ENCODE measurements at regions not wholly inside any gene's neighbourhood (a gene's known extent, or its start where the extent isn't known, plus 50 kb on each side); places are given as distances from the start of the nearest gene placed in this dataset.
"Not testable (repeated sequence)": the region's sequence is repeated elsewhere in the genome, so short reads cannot be mapped to it uniquely, and the experiment has no call there.

GRCh38 chr4:114444211-114444610, 154.4 kb upstream of the UGT8 start:
- Histone ChIP-seq H3K4me3 (ENCODE audit: insufficient read depth in 1 of 2, low read depth in 1 of 2, low read length in 2 of 2) (no peak overlapping the region), H3K4me1 (ENCODE audit: control insufficient read depth, insufficient read depth, low read depth, low read length) (no peaks in the 10 kb centered on the region)

GRCh38 chr4:114447963-114448516, 150.6 kb upstream of the UGT8 start:
- H3K27ac ChIP-seq (ENCODE audit: low read length, poor library complexity, severe bottlenecking); DNase-seq; H3K4me2 ChIP-seq (ENCODE audit: low read length, poor library complexity, severe bottlenecking); H4K91ac ChIP-seq (ENCODE audit: low read length); H2BK15ac ChIP-seq (ENCODE audit: low read depth, poor library complexity, severe bottlenecking); H2BK5ac ChIP-seq (ENCODE audit: low read depth, low read length, poor library complexity, severe bottlenecking); H3K18ac ChIP-seq (ENCODE audit: low read depth in 1 of 2, low read length in 2 of 2); H2AK5ac ChIP-seq (ENCODE audit: low read length, severe bottlenecking); H3K79me1 ChIP-seq (replicated peaks; ENCODE audit: low read length, poor library complexity, severe bottlenecking); H3K4me1 ChIP-seq (ENCODE audit: control insufficient read depth, insufficient read depth, low read depth, low read length); H3K9ac ChIP-seq (ENCODE audit: low read length); H3K14ac ChIP-seq (ENCODE audit: low read length in 2 of 2); H3K4ac ChIP-seq (ENCODE audit: low read depth in 1 of 2, low read length in 2 of 2); H3K23ac ChIP-seq (ENCODE audit: low read length in 2 of 2); H3K27me3 ChIP-seq (ENCODE audit: control insufficient read depth in 1 of 2, insufficient read depth in 1 of 2, low read length in 2 of 2); H2BK12ac ChIP-seq (ENCODE audit: low read length in 2 of 2); H3K36me3 ChIP-seq (ENCODE audit: control insufficient read depth in 1 of 2, insufficient read depth in 2 of 2, low read depth in 1 of 2, low read length in 2 of 2); H4K8ac ChIP-seq (ENCODE audit: low read length); H2BK120ac ChIP-seq (ENCODE audit: low read depth, low read length); H3K4me3 ChIP-seq (ENCODE audit: insufficient read depth in 1 of 2, low read depth in 1 of 2, low read length in 2 of 2); H2AFZ ChIP-seq (ENCODE audit: low read depth, low read length): not testable (repeated sequence)
- peaks cover 11% of the 10 kb centered on the region for H3K9me3 ChIP-seq (ENCODE audit: control insufficient read depth, low read length)

More at GRCh38 chr4:114444211-114444610, 154.4 kb upstream of the UGT8 start:
- H4K91ac ChIP-seq (ENCODE audit: low read length): no peak overlapping the region
- H3K4me2 ChIP-seq (ENCODE audit: low read length, poor library complexity, severe bottlenecking): no peak overlapping the region
- H3K9ac ChIP-seq (ENCODE audit: low read length): no peak overlapping the region
- no peaks in the 10 kb centered on the region for H3K36me3 ChIP-seq (ENCODE audit: control insufficient read depth in 1 of 2, insufficient read depth in 2 of 2, low read depth in 1 of 2, low read length in 2 of 2)
- H3K4ac ChIP-seq (ENCODE audit: low read depth in 1 of 2, low read length in 2 of 2): no peak overlapping the region
- H2AFZ ChIP-seq (ENCODE audit: low read depth, low read length): no peak overlapping the region
- no peak overlapping the region for H2BK5ac ChIP-seq (ENCODE audit: low read depth, low read length, poor library complexity, severe bottlenecking)
- DNase-seq: no peak
- no peaks in the 10 kb centered on the region for H3K27me3 ChIP-seq (ENCODE audit: control insufficient read depth in 1 of 2, insufficient read depth in 1 of 2, low read length in 2 of 2)
- H3K23ac ChIP-seq (ENCODE audit: low read length in 2 of 2): no peak overlapping the region
- no peaks in the 10 kb centered on the region for H3K79me1 ChIP-seq (replicated peaks; ENCODE audit: low read length, poor library complexity, severe bottlenecking)
- H3K14ac ChIP-seq (ENCODE audit: low read length in 2 of 2): no peak overlapping the region
- H2AK5ac ChIP-seq (ENCODE audit: low read length, severe bottlenecking): no peak overlapping the region
- H3K27ac ChIP-seq (ENCODE audit: low read length, poor library complexity, severe bottlenecking): no peak overlapping the region
- no peak overlapping the region for H3K18ac ChIP-seq (ENCODE audit: low read depth in 1 of 2, low read length in 2 of 2)
- no peak overlapping the region for H2BK120ac ChIP-seq (ENCODE audit: low read depth, low read length)
- H3K9me3 ChIP-seq (ENCODE audit: control insufficient read depth, low read length): no peaks in the 10 kb centered on the region
- WGBS: 100% methylated on average over 1 of the region's 1 CpG
- H2BK12ac ChIP-seq (ENCODE audit: low read length in 2 of 2): no peak overlapping the region
- no peak overlapping the region for H2BK15ac ChIP-seq (ENCODE audit: low read depth, poor library complexity, severe bottlenecking)
- H4K8ac ChIP-seq (ENCODE audit: low read length): no peak overlapping the region

- no peaks in the 10 kb centered on the region for H3K4me1 ChIP-seq (ENCODE audit: control insufficient read depth, insufficient read depth, low read depth, low read length)
- no peak overlapping the region for H3K18ac ChIP-seq (ENCODE audit: low read depth in 1 of 2, low read length in 2 of 2)
- no peaks in the 10 kb centered on the region for H3K27me3 ChIP-seq (ENCODE audit: control insufficient read depth in 1 of 2, insufficient read depth in 1 of 2, low read length in 2 of 2)
- no peaks in the 10 kb centered on the region for H3K36me3 ChIP-seq (ENCODE audit: control insufficient read depth in 1 of 2, insufficient read depth in 2 of 2, low read depth in 1 of 2, low read length in 2 of 2)
- H3K9ac ChIP-seq (ENCODE audit: low read length): no peak overlapping the region
- H2AFZ ChIP-seq (ENCODE audit: low read depth, low read length): no peak overlapping the region
- H2BK15ac ChIP-seq (ENCODE audit: low read depth, poor library complexity, severe bottlenecking): no peak overlapping the region
- H3K4me2 ChIP-seq (ENCODE audit: low read length, poor library complexity, severe bottlenecking): no peak overlapping the region
- H3K4ac ChIP-seq (ENCODE audit: low read depth in 1 of 2, low read length in 2 of 2): no peak overlapping the region
- 100% methylated on average over 1 of the region's 2 CpGs for WGBS
- H3K14ac ChIP-seq (ENCODE audit: low read length in 2 of 2): no peak overlapping the region
- no peak overlapping the region for H2BK120ac ChIP-seq (ENCODE audit: low read depth, low read length)
- H3K4me3 ChIP-seq (ENCODE audit: insufficient read depth in 1 of 2, low read depth in 1 of 2, low read length in 2 of 2): no peak overlapping the region
- H4K8ac ChIP-seq (ENCODE audit: low read length): no peak overlapping the region
- no peak overlapping the region for H3K23ac ChIP-seq (ENCODE audit: low read length in 2 of 2)
- H3K27ac ChIP-seq (ENCODE audit: low read length, poor library complexity, severe bottlenecking): no peak overlapping the region
- no peak overlapping the region for H4K91ac ChIP-seq (ENCODE audit: low read length)
- no peak for DNase-seq
- H3K79me1 ChIP-seq (replicated peaks; ENCODE audit: low read length, poor library complexity, severe bottlenecking): no peaks in the 10 kb centered on the region
- no peaks in the 10 kb centered on the region for H3K9me3 ChIP-seq (ENCODE audit: control insufficient read depth, low read length)
- no peak overlapping the region for H2BK5ac ChIP-seq (ENCODE audit: low read depth, low read length, poor library complexity, severe bottlenecking)
- H2AK5ac ChIP-seq (ENCODE audit: low read length, severe bottlenecking): no peak overlapping the region
- no peak overlapping the region for H2BK12ac ChIP-seq (ENCODE audit: low read length in 2 of 2)
Measured at GRCh38 chr4:114458728-114459127, 139.9 kb upstream of the UGT8 start.

GRCh38 chr4:114464726-114465272, 133.8 kb upstream of the UGT8 start:
- no peak overlapping the region for H2BK12ac ChIP-seq (ENCODE audit: low read length in 2 of 2)
- H3K18ac ChIP-seq (ENCODE audit: low read depth in 1 of 2, low read length in 2 of 2): no peak overlapping the region
- no peak overlapping the region for H3K9ac ChIP-seq (ENCODE audit: low read length)
- 71% methylated on average over 7 of the region's 7 CpGs for WGBS
- H2AK5ac ChIP-seq (ENCODE audit: low read length, severe bottlenecking): no peak overlapping the region
- H4K91ac ChIP-seq (ENCODE audit: low read length): no peak overlapping the region
- H3K79me1 ChIP-seq (replicated peaks; ENCODE audit: low read length, poor library complexity, severe bottlenecking): no peaks in the 10 kb centered on the region
- H4K8ac ChIP-seq (ENCODE audit: low read length): no peak overlapping the region
- H3K4me1 ChIP-seq (ENCODE audit: control insufficient read depth, insufficient read depth, low read depth, low read length): no peaks in the 10 kb centered on the region
- DNase-seq: no peak
- no peak overlapping the region for H3K4ac ChIP-seq (ENCODE audit: low read depth in 1 of 2, low read length in 2 of 2)
- no peak overlapping the region for H2BK120ac ChIP-seq (ENCODE audit: low read depth, low read length)
- H2AFZ ChIP-seq (ENCODE audit: low read depth, low read length): no peak overlapping the region
- H2BK5ac ChIP-seq (ENCODE audit: low read depth, low read length, poor library complexity, severe bottlenecking): no peak overlapping the region
- H3K36me3 ChIP-seq (ENCODE audit: control insufficient read depth in 1 of 2, insufficient read depth in 2 of 2, low read depth in 1 of 2, low read length in 2 of 2): no peaks in the 10 kb centered on the region
- no peaks in the 10 kb centered on the region for H3K27me3 ChIP-seq (ENCODE audit: control insufficient read depth in 1 of 2, insufficient read depth in 1 of 2, low read length in 2 of 2)
- H3K9me3 ChIP-seq (ENCODE audit: control insufficient read depth, low read length): no peaks in the 10 kb centered on the region
- no peak overlapping the region for H3K4me3 ChIP-seq (ENCODE audit: insufficient read depth in 1 of 2, low read depth in 1 of 2, low read length in 2 of 2)
- H3K4me2 ChIP-seq (ENCODE audit: low read length, poor library complexity, severe bottlenecking): no peak overlapping the region
- H3K23ac ChIP-seq (ENCODE audit: low read length in 2 of 2): no peak overlapping the region
- H2BK15ac ChIP-seq (ENCODE audit: low read depth, poor library complexity, severe bottlenecking): no peak overlapping the region
- H3K27ac ChIP-seq (ENCODE audit: low read length, poor library complexity, severe bottlenecking): no peak overlapping the region
- no peak overlapping the region for H3K14ac ChIP-seq (ENCODE audit: low read length in 2 of 2)

Data from mesenchymal stem cell (in vitro differentiated cells and primary cell).